Ureter (tissue), 1 donor: ENCODE measurements at regions not wholly inside any gene's neighbourhood (a gene's known extent, or its start where the extent isn't known, plus 50 kb on each side); places are given as distances from the start of the nearest gene placed in this dataset.

Experiments used
- DNase-seq: peaks from one replicate; pipeline ENCODE4 v3.0.0-alpha.2; 2020; ENCODE audit warnings: low spot score
- donor health status: DM: yes; HTN: yes; CAD: no.

GRCh38 chr7:41003977-41004376 is 698.9 kb downstream of the INHBA start:
- no peak for DNase-seq

- DNase-seq, result no peak
Observed at GRCh38 chr7:41003611-41003940, 699.3 kb downstream of the INHBA start.

DNA sequence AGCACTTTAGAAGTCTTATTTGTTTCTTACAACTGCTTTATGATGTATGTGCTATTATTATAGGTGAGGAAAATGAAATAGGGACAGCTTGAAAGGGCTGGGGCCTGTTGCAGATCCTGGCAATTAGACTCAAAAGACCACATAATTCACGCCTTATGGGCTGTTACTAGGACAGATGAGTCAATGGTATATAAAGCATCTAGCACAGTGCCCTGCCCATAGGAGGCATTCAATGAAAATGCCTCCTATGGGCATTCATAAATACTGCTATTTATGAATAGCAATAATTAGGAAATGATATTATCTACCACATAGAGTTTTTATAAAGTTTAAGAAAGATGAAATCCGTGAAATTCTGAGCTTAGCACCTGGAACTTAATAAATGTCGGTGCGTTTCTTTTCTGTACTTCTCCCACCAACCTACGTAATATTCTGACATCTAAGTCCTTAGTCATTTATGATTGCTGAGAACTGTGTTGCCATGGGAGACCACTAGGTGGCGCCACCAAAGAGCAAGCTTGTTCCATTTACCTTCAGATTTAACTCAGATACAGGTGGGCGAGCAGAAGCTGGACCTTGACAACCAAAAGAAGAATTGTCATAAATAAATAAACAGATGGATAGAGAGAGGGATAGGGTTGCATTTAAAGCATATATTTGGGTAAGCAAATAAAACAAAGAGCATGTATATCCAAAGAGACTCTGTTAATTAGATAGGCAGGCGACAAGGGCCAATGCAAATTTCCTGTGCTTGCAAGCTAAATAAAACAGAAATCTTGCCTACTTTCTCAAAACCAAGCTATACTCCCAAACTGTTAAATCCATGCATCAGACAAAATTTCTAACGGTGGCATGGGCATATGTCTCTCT is 699.9 kb downstream of the INHBA start:
- DNase-seq, result no peak

DNA sequence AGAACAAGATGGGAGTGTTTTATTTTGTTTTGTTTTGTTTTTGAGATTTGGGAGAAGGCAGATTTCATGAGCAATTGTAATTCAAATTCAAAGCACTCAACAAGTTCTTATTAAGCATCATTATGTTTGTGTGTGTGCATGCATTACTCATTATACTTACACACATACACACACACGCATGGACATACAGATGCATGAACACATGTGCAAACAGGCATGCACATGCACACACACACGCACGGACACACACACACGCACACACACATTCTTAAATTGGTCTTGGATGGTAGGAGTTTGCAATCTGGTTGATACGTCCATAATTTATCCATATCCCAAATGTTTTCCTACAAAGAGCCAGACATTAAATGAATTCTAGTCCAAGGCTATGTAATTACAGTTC is 702.8 kb downstream of the INHBA start:
- DNase-seq, result no peak

DNA sequence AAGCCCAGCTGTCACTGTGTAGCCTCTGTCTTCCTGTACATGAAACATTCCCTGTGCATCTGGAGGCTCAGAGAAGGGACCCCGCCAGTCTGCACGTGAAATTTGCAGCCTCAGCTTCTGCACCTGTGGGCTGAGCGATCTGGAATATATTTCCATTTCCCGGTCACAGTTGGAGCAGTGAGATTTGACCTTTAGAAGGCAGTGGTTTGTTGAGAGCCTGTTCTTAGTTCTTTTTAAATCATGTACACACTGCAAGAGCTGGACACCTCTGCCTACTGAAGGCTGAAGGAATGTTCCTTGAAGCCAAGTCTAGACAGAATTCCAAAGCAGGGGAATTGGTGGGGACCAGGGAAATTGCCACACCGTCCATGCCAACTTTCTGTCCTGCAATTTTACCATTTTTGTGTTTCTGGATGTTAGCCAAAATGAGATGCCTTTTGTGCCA is 706.6 kb downstream of the INHBA start:
- DNase-seq, result no peak

DNA sequence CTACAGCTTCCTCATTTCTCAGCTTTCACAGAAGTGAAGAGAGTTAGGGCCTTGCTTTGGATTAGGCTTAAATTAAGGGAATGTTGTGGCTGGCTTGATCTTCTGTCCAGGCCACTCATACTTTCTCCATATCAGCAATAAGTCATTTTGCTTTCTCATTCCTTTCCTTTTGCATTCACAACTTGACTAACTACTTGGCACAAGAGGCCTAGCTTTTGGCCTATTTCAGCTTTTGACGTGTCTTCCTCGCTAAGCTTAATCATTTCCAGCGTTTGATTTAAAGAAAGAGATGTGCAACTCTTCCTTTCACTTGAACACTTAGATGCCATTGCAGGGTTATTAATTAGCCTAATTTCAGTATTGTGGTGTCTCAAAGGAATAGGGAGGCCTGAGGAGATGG is 712.0 kb downstream of the INHBA start:
- no peak for DNase-seq

- no peak for DNase-seq
Observed at GRCh38 chr7:40987571-40987970, 715.3 kb downstream of the INHBA start.

DNA sequence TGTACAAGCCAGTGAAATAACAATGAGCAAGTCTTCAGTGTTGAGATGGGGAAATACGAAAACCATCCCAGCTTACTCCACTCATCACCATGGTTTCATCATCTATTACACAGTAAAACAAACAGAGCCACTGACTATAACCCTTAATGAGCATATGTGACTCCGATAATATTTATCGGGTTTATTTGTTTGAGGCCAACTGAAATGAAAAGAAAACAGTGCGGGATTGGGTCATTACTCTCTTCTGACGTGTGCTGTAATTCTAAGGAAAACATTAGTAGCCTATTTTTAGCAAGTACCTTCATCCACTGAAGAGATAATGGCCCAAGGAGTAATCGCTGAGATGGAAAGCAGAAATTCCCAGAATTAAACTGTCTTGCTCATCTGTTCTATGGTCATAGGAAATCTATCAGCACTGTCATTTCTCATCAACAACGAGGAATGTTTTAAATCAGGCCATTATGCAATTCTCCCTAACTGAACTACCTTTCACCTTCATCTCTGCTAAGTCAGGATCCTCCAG is 716.5 kb downstream of the INHBA start:
- DNase-seq, result no peak

- no peak for DNase-seq
Observed at GRCh38 chr7:40983111-40983510, 719.8 kb downstream of the INHBA start.

DNA sequence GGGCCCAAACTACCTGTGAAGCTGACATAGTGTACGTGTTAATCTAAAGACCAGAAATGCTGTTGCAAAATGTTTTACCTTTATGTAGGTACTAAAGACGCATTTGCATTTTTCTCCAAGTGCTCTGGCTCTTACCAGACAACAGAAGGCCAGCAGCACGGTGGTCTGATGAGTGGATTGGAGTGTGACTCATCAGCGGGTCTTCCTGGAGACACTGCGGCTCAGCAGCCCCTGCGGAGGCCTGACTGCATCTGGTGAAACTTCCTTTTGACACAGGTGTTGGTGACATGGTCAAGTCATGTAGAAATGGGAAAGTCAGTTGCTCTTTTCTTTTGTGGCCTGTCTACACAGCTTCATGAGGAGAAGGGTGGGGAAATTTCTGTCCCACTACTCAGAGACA is 723.6 kb downstream of the INHBA start:
- no peak for DNase-seq

DNA sequence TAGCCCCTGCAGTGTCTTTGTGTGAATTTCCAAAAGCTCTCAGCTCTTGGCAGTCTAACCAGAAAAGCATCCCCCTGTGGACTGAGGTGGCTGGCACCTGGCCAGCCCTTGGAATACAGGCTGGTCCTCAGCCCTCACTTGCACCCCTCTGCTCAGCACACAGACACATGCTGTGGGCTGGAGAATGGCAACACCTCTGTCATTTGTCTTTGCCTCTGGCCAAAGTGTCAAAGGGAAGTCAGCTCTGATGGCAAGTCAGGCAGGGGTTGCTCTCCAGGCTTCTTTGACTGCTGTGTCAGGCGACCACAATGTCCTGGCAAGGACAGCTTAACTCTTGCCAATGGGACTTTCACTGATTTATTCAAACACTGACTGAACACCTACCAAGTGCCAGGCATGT is 724.8 kb downstream of the INHBA start:
- DNase-seq, result no peak

DNA sequence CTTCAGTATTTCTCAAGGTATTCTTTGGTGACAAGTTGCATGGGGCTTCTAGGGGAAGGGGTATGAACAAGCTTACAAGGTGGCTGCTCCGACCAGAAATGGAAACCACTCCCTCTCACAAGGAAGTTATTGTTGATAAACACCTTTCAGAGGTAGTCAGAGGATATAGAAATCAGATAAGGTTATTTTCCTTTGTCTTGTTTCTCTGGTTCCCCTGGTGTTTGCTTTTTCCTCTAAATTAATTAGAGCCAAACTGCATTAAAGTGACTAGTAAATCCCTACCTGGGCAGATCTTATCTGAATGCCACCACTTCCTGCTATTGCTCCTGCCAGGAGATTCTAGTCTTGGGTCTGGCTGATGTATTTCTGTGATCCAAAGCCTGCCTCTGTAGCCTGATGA is 725.4 kb downstream of the INHBA start:
- no peak for DNase-seq

- DNase-seq, result no peak
Observed at GRCh38 chr7:40972426-40972825, 730.5 kb downstream of the INHBA start.

- DNase-seq, result no peak
Observed at GRCh38 chr7:40969641-40970040, 733.2 kb downstream of the INHBA start.

DNA sequence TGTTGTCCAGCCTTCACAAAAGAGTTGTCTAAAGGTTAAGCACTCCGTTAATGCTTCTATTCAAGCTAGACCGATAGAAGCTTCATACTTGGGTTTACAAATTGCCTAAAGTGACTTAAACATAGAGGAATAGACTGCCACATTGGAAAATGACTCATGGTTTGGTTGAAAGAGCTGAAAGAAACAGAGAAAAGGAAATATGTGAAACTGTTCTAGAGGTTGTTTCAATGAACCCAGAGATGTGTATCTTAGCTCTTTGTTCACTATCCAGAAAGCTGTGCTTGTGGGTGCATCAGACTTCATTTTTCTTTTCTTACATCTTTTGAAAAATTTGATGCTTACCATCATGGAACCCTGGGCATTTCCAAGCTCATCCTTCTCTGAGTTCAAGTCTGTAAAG is 736.2 kb downstream of the INHBA start:
- DNase-seq, result no peak

GRCh38 chr7:40965774-40966173 is 737.1 kb downstream of the INHBA start:
- DNase-seq, result no peak

DNA sequence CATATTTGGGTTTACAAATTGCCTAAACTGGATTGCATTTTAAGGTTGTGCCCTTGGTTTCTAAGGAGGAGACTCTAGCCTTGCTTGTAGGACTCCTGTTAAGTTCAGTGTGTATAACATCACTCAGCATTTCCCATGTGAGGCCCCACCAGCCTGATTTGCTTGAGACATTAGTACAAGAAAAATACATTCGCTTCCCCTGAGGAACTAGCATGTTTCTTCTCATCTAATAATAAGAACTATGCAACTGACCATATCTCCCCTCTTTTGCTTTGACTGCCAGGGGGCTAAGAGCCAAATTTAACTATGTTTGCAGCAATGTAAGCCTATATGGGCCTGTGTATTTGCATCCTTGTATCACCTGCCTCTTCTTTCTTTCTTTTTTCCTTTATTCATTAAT is 737.9 kb downstream of the INHBA start:
- no peak for DNase-seq

DNA sequence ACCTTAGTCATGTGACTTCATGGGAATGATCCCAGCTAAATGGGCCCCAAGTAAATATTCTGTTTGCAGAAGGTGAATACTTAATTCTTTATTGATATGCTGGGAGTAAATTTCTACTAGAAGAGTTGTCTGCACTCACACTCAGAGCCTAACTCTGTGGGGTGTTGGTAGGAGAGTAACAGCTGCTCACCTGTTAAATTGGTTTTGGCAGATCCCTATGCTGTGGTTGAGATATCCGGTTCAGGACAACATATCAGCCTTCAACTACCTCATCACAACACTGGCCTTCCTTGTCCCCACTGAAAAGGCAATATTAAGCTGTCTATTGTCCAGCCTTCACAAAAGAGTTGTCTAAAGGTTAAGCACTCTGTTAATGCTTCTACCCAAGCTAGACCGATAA is 738.3 kb downstream of the INHBA start:
- DNase-seq, result no peak

GRCh38 chr7:40959955-40960354 is 742.9 kb downstream of the INHBA start:
- DNase-seq, result no peak

DNA sequence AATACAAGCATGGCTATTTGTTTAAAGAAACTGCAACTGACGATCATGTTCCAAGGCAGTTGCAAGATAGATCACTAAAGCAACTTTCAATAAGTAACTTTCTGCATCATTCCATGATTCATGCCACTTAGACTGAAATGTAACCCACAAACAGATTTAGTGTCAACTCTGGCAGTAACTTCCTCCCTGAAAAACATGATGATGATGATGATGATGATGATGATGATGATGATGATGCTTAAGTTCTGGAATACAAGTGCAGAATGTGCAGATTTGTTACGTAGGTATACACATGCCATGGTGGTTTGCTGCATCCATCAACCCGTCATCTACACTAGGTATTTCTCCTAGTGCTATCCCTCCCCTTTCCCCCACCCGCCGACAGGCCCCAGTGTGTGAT is 754.7 kb downstream of the INHBA start:
- no peak for DNase-seq

DNA sequence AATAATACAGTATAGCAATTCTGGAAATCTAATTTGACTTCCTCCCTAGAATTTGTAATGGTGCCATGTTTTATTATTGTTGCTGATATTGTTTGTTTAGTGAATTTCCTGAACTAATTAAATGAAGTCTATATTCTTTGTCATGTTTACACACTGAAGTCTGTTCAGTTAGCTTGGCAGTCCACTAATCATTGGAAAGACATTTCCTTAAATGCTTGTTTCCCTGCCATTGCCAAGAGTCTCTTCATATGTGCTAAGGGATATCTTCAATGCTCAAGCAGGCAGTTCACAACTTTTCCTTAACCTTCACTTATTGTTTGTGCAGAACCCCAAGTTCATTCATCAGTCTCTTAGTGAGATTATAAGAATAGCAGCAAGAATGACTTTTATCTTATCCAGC is 755.3 kb downstream of the INHBA start:
- DNase-seq, result no peak

- DNase-seq, result no peak
Observed at GRCh38 chr7:40946549-40946948, 756.3 kb downstream of the INHBA start.

DNA sequence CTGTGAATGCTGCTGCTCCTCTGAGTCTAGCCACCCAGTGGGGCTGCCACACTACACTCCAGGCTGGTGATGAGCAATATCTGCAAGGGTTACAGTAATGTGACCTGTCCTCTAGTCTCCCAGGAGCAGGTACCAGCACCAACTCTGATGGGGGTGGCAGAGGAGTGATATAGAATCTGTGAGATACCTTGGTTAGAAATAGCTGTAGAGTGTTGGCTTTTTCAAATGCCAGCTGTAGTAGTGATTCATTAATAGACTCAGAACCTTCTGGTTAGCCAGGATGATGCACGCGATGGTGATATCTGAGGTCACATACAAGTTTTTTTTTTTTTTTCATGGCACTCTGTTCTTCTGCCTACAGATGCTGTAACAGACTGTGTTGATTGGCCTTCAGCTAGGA is 757.1 kb downstream of the INHBA start:
- no peak for DNase-seq
